ENCODE measurements at regions not wholly inside any gene's neighbourhood (a gene's known extent, or its start where the extent isn't known, plus 50 kb on each side); places are given as distances from the start of the nearest gene placed in this dataset.

DNA sequence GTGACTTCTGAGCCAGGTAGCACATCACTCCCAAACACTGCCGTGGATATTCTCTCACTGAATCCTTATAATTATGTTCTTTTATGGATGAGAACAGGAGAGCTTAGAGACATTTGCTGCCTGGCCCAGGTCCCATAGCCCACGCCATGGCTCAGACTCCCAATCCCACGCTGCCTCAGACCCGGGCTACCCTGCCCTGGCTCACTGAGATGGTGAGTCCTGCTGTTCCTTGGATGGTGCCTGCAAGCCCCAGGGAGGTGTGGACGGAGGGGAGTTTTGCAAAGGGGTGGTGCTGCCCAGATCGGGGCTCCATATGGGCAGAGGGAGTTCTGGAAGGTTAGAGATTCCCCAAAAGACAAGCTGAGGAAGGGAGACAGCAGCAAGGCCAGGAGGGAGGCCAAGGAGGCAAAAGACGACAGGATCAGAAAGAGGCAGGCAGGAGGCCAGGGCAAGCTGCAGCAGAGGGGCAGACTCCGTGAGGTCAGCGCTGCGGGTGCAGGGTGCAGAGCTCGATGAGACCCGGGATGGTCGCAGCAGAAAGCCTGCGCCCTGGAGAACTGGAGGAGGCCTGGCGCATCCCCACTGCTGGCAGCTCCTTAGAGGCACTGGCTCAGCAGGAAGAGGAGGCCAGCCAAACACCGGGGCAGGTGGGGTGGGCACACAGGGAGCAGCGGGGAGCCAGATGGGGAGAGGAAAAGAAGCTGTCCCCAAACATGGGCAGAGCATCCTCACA, 95.7 kb upstream of the ALDH1A3 start:
- DNase-seq (ENCODE audit: low spot score): no peak

DNA sequence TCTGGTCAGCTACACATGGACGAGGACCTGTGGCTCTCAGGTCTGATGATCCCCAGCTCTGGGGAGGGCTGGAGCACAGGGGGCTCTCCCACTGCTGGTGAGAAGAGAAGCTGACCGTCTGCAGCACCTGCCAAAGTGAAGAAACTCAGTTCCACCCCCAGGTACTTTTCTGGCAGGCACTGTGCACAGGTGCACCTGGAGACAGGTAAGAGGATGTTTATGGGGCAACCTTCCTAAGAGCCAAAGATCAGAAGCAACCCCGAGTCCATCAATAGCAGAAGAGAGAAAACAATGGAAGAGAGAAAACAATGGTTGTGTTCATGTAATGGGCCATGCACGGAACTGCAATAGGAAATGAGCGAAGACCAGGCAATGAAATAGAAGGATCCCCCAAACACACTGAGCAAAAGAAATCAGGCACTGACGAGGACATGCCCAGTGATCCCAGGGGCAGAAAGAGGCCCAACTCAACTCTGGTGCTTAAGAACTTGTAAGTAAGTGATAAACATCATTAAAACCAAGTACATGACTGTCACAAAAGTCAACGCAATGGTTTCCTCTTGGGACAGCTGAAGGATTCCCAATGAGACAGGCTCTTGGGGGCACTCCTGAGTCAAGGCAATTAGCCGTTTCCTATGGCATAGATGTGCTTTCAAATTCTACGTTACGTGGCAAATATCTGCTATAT, 95.0 kb upstream of the ALDH1A3 start:
- DNase-seq (ENCODE audit: low spot score): no peak

DNA sequence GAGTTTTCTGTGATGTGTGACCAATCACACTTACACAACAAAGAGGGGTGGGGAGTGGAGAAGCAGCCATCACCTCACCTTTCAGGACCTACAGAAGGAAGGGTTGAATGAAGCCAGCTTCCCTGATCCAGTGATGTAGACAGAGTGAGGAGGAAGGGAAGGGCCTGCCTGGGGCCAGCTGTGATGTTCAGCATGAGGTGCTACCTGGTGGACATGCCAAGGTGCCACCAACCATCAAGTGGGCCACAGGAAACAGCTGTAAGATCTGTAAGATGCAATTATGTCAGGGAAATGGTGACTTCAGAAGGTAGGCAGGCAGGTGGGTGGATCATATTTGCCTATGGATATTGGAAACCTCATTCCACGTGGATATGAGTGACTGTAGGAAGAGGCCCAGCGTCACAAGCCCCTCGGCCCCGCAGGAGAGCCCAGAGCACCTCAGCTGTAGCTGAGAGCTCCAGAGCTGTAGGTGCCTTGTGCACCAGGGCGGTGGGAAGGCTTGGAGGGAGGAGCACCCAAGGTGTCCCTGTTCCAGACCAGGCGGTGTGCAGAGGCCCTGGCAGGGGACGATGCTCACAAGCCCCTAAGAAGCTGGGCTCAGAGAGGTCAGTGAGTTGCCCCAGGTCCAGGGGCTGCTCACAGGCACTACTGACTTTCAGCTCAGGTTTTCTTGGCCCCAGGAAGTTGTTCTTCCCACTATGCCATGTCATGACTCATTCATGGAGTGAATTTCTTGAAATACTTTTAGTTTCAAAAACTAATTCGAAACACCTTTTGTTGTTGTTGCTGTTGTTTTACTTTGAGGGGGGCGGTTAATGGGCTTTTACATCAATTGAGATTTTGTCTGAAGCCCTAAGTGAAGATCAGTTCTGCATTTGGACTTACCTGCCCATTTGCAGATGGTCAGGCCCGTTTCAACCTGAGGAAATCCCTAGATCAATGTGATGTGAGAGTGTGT, 94.2 kb upstream of the ALDH1A3 start:
- no peak for DNase-seq (ENCODE audit: low spot score)

DNA sequence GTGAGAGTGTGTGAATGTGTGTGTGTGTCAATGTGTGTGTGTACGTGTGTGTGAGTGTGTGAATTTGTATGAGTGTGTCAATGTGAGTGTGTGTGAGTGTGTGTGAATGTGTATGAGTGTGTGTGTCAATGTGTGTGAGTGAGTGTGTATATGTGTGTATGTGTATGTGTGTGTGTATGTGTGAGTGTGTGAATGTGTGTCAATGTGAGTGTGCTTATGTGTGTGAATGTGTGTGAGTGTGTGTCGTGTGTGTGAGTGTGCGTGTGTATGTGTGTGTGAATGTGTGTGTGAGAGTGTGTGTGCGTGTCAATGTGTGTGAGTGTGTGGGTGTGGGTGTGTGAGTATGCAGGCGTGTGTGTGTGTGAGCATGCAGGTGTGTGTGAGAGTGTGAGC, 93.5 kb upstream of the ALDH1A3 start:
- DNase-seq (ENCODE audit: low spot score): no peak

DNA sequence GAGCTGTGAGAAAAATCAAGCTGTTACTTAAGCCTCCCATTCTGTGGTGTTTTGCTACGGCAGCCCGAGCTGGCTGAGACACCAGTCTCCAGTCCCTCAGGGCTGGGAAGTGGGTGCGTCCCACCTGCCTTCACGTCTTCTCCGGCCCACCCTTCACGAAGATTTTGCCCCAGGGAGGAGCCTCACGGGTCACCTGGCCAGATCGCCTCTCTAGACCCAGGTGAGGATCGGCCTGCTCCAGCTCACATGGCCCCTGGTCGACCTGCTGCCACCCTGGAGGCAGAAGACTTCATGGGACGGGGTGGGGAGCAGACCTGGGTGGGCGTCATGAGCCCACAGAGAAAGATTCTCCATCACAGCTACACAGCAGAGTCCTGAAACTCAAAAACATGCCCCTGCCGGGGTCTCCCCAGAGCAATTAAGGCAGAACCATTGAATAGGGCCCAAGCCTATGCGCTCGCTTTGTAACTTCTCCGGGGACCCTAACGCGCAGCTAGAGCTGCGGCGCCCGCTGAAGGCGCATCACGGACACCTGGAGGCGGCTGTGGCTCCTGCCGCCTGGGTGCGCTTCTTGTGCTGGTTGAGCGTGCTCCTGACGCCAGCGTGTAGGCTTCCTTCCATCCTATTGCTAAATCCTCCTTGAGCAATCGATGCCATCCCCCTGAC, 92.6 kb upstream of the ALDH1A3 start:
- DNase-seq (ENCODE audit: low spot score): no peak

DNA sequence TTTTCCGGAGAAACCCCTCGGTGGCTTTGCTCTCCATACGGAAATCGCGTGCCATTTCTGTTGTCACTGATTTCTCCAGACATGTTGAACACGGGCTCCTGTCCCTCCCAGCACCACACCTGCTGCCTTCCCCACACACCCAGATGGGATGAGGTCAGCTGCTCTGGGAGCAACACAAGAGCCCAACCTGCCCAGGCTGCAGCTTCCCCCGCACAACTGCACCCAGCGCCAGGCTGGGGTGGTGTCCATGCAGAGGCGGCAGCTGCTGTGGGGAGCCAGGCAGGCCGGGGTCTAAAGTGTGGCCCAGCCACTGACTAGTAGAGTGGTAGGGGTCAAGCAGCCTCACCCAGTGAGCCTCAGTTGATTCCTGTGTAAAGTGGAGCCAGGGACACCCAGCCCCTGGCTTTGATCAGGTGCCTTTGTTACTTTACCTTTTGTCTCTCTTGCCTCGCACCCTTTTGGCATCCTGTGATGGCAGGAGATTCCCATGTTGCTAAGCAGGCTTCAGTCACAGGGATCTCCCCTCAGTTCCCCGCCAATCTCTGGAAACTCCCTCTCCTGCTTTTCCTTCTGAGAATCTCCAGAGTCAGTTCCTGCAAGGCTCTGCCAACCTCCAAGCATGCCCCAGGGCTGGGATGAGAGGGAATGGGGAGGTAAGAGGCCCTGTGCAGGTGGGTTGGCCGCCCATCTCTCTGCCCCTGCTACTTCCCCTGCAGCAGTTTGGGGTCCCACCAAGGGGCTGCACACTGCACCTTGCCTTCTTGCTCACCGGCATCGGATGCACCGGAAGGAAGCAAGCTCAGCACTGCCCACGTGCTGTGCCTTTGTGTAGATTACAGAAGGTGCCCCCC, 91.8 kb upstream of the ALDH1A3 start:
- DNase-seq (ENCODE audit: low spot score): peak; percentile 50

DNA sequence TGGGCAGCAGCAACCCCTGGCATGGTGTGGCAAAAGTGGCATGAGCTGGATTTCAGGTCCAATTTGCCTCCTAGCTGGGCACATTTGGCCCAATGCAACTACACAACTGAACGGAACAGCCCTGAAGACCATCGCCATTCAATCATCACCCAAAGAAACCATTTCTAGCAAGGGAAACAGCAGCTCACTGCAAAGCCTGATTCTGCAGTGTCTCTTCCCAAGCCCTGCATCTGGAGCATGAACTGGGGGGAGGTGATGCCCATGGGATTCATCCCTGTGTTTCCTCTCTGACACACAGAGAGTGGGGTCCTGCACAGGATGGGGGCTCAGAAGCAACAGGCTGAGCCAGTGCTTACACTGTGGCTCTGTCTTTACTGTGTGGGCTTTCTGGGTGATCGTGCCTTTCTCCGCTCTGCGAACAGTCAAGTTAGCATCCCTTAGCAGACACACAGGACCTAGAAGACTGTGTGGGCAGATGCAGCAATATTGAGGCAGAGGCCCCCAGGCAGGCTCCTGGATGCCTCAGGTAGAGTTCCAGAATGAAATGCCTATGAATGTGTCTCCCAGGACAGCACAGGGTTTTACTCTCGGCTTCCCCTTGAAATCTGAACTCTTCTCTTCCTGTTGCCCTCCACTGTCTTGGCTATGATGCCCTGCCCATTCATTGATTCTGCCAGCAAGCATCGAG, 91.1 kb upstream of the ALDH1A3 start:
- no peak for DNase-seq (ENCODE audit: low spot score)

DNA sequence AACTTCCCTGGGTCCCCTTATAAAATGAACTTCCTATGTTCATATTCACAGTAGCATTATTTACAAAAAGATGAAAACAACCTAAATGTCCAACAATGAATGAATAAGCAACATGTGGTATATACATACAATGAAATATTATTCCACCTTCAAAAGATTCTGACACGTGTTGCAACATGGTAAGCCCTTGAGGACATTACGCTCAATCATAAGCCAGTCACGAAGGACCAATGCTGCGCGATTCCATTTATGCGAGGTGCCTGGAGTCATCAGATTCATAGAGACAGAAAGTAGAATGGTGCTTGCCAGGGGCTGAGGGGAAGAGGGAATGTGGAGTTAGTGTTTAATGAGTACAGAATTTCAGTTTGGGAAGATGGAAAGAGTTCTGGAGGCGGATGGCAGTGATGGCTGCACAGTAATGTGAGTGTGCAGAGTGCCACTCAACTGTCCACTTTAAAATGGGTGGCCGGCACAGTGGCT, 88.8 kb upstream of the ALDH1A3 start:
- no peak for DNase-seq (ENCODE audit: low spot score)

DNA sequence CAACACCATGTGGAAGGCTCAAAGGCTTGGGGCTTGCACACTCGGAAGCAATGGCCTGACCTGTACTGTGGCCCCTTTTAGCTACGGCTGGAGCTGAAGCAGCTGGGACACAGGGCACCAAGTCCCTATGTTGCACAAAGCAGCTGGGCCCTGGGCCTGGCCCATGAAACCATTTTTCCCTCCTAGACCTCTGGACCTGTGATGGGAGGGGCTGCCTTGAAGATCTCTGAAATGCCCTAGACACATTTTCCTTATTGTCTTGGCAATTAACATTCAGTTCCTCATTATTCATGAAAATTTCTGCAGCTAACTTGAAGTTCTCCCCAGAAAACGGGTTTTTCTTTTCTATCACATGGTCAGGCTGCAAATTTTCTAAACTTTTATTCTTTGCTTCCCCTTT, 85.6 kb upstream of the ALDH1A3 start:
- no peak for DNase-seq (ENCODE audit: low spot score)

DNA sequence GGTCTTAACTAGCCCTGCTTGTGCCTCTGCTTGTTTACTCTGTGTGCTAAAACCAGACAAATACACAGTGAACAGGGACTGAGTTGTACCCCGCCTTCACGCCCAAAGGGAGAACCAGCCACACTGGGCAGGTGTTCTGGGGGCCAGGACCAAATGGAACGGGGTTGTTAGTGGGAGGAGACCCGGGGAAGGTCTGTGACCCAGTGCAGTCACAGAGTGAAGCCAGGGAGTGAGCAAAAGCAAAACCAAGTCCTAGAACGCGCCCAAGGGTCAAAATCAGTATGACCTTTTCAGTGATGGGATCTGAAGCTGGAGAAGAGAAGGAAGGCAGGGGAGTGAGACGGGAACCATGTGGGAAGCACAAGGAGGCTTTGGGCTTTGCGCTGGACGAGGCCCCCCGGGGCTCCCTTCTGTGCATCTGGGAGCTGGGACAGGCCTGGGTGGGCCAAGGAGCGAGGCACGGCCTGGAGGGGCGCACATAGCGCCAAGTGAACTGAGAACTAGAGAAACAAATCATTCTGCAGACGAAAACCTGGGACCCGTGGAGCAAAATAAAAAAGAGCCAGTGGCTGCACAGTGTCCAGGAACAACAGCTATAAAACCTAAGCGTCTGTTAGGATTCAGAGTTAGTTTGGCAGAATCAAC, 78.3 kb upstream of the ALDH1A3 start:
- peak; percentile 70 for DNase-seq (ENCODE audit: low spot score)

DNA sequence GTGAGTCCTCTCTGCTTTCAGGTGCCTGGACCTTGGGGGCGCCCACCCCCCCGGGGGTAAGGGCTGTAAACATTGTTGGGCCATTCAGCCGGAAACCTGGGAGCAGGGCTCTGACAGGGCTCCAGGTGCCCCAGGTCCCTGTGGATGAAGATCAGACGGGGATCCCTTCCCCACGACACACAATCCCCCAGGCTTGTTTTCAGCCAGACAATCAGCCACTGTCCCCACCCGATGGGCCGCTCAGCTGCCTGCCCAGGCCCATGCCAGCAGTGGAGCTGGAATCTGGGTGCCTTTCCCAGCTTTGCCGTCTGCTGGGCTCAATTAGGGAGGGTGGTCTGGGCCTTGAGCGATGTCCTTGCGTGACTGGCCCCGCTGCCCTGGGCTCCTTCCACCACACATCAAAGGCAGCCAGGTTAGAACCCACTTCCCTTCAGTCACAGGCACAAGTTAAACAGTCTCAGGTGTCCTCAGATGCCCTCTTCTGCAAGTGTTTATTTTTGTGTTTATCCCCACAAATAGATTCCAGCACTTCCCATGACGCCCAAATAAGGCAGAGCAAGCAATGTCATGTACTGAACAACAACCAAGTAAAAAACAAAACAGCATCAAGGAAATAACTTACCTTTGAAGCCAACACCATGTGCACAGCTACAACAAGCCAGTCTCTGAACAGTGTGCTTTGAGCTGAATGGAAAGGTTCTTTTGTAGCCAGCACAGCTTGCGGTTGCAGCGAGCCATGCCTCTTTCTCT, 77.0 kb upstream of the ALDH1A3 start:
- DNase-seq (ENCODE audit: low spot score): peak; percentile 99

DNA sequence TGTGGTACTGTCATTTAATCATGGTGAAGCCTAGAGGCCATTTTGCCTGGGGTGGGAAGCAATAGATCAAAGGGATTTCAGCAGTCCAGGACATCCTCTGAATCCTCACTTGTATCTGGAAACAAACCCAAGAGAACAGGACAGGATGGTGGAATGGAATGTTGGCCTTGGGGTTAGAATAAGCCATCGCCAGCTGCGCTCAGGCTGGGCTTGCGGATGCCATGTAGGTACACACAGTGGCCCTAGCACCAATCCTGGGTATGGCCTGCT, 76.5 kb upstream of the ALDH1A3 start:
- no peak for DNase-seq (ENCODE audit: low spot score)

DNA sequence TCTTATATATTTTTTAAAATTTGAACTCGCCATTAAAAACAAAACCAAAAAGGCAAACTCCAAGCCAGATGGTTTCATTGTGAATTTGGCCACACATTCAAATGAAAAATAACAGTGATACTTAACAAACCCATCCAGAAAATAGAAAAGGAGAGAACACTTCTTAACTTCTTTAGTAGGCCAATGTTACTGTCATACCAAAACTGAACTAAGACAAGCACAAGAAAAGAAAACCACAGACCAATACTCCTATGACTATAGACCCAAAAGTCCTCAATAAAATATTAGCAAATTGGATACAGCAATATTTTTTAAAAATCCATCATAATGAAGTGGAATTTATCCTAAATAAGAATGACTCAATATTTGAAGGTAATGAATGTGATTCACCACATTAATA, 73.5 kb upstream of the ALDH1A3 start:
- DNase-seq (ENCODE audit: low spot score): no peak

DNA sequence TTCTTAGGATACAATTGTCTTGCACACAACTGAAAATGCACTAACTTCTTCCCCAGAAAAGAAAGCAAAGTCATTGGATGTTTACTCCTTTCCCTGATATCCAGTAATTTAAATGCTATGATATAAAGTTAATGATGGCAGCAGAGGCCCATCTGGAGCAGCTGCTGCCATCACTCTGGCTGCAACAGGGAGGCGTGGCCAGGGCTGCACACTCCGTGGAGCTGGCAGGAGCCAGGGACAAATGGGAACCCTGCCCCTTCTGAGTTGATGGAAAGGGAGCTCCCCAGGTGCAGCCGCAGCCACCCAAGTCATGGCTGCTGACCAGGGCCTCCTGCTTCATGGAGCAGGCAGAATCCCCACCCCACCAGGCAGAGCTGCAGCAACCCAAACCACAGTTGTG, 72.6 kb upstream of the ALDH1A3 start:
- DNase-seq (ENCODE audit: low spot score): no peak

DNA sequence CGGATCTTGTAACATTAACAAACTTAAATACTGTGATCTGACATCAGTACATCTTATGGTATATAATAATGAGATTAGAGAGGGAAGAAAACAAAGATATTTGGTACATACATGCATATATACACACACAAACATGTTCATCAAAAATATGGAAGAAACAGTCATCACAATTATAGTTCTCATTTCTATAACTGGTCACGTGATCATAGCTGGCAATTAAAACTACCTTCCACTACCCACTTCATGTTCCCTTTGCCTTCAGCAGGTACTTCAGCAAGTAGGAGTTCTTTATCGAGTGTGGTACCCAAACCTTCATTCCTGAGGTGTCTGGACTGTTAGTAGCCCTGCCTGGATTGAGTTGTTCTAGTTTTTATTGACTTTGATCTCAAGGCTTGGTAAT, 70.9 kb upstream of the ALDH1A3 start:
- no peak for DNase-seq (ENCODE audit: low spot score)

DNA sequence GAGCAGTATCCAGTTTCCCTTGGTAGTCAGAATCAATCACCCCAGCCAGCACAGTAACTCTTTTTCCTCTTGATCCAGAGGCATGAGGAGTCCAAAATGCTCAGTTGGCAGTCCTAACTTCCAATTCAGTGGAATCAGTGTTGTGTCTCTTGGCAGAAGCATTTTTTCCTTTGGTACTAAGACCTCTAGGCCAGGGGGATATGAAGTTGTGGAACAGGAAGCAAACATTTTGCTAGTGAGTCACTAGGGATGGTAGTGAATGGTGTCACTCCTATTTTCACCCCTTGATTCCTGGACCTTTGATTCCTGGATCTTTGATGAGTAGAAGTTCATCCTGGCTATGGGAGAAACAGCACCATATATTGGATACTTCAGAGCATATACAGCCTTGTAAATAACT, 70.5 kb upstream of the ALDH1A3 start:
- DNase-seq (ENCODE audit: low spot score): peak; percentile 22

DNA sequence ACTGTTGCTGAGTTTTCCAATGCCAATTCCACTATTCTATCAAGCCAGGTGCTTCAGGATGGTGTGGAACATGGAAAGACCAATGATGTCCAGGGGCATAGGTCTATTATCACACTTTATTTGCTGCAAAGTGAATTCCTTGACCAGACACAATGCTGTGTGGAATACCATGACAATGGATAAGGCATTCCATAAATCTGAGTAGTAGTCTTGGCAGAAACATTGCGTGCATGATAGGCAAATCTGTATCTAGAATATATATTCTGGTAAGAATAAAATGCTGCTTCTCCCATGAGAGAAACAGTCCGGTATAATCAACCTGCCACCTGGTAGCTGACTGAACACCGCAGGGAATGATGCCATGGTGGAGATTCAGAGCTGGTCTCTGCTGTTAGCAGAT, 70.0 kb upstream of the ALDH1A3 start:
- no peak for DNase-seq (ENCODE audit: low spot score)

DNA sequence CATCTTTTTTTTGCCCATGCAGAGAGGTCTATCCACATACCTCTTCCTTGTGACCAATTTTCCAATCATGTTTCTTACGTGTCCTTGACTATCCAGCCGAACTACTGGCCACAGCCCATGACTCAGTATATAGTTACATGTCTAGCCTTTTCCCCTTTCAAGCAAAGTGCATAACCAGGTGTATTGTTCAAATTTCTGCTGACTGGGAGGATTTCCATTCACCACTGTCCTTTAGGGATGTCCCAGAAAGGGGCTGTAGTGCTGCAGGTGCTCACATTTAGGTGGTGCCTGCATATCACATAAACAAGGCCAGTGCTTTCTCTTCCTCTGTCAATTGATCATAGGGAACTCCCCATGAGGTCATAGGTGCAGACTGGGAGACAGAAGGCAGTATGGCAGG, 69.4 kb upstream of the ALDH1A3 start:
- DNase-seq (ENCODE audit: low spot score): no peak

DNA sequence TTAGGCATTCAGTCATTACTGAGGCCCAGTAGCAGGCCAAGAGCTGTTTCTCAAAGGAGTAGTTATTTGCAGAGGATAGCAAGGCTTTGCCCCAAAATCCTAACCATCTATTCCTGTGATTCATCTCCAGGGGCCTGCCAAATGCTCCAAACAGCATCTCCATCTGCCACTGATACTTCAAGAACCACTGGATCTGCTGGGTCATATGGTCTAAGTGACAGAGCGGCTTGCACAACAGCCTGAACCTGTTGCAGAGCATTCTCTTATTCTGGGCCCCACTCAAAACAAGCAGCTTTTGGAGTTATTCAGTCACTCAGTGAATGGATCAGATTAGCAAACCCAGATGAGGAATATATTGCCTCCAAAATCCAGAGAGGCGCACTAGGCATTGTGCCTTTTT, 68.8 kb upstream of the ALDH1A3 start:
- no peak for DNase-seq (ENCODE audit: low spot score)

DNA sequence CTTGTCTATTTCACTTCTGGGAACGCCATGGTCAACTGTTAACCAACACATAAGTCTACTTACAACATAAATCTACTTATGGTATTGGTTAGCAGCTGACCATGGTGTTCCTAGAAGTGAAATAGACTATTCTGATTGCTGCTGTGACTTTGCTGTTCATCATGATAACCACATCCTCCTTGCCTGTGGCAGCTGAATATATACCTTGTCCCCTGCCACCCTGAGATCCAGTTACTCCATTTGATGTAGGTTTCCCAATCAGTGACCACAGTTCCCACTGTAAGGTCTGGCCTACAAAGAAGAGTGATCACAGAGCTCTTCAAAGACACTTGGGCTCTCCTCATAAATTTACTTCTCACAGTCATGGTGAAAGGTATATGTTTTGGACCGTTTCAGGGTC, 66.8 kb upstream of the ALDH1A3 start:
- no peak for DNase-seq (ENCODE audit: low spot score)

Measured in SW480 (cell line).